Astrocyte (in vitro differentiated cells and primary cell): ENCODE measurements at regions not wholly inside any gene's neighbourhood (a gene's known extent, or its start where the extent isn't known, plus 50 kb on each side); places are given as distances from the start of the nearest gene placed in this dataset.

Source experiments
- CTCF ChIP-seq: IDR thresholded peaks from 2 replicates; pipeline ENCODE4 v1.5.1; 2011; ENCODE audit warnings: low read depth, mild to moderate bottlenecking, inconsistent platforms, low read length, moderate library complexity; ENCODE audit not compliant: insufficient read depth
- EZH2 ChIP-seq: IDR thresholded peaks from 2 replicates; pipeline ENCODE4 v1.6.1; 2012; ENCODE audit warnings: mild to moderate bottlenecking, low read length, inconsistent platforms; ENCODE audit not compliant: insufficient read depth

- TF ChIP-seq CTCF (no peak), EZH2 (no peak)
Measured at GRCh38 chr19:30691819-30692166, 319.6 kb downstream of the ZNF536 start.
